MM.1S (cell line): ENCODE measurements at regions not wholly inside any gene's neighbourhood (a gene's known extent, or its start where the extent isn't known, plus 50 kb on each side); places are given as distances from the start of the nearest gene placed in this dataset.

Source experiments
- DNase-seq: peaks from one replicate; pipeline ENCODE4 v3.0.0-alpha.2; 2015
- H2AFZ ChIP-seq: fragments of 300-600 bp; sonication (generic); 2 replicates; pipeline ENCODE4 v1.6.0; 2016; ENCODE audit warnings: antibody characterized with exemption, low read length
- H3F3A ChIP-seq: fragments of 300-600 bp; sonication (generic); 2 replicates; pipeline ENCODE4 v1.6.1; 2016; ENCODE audit warnings: mild to moderate bottlenecking, antibody characterized with exemption, low read length, moderate library complexity, mixed read lengths; ENCODE audit not compliant: insufficient read depth
- H3K27ac ChIP-seq: fragments of 300-600 bp; sonication (generic); 2 replicates; pipeline ENCODE4 v1.5.1; 2016; ENCODE audit warnings: mild to moderate bottlenecking, low read length
- H3K27me3 ChIP-seq: fragments of 300-600 bp; sonication (generic); replicated peaks from 2 replicates; pipeline ENCODE4 v1.6.0; 2016; ENCODE audit warnings: low read length; ENCODE audit not compliant: insufficient read depth
- H3K36me3 ChIP-seq: fragments of 300-600 bp; sonication (generic); replicated peaks from 2 replicates; pipeline ENCODE4 v1.6.1; 2016; ENCODE audit warnings: mild to moderate bottlenecking, low read length, mixed read lengths; ENCODE audit not compliant: insufficient read depth
- H3K4me1 ChIP-seq: fragments of 300-600 bp; sonication (generic); 2 replicates; pipeline ENCODE4 v1.6.1; 2016; ENCODE audit warnings: low read length, mixed read lengths
- H3K4me2 ChIP-seq: fragments of 300-600 bp; sonication (generic); 2 replicates; pipeline ENCODE4 v1.6.0; 2016; ENCODE audit warnings: low read depth, low read length
- H3K4me3 ChIP-seq: fragments of 300-600 bp; sonication (generic); 2 replicates; pipeline ENCODE4 v1.5.1; 2016; ENCODE audit warnings: low read length, mixed read lengths
- H3K79me2 ChIP-seq: fragments of 300-600 bp; sonication (generic); 2 replicates; pipeline ENCODE4 v1.6.1; 2016; ENCODE audit warnings: mixed run types, low read length, mixed read lengths
- H3K9ac ChIP-seq: fragments of 300-600 bp; sonication (generic); 2 replicates; pipeline ENCODE4 v1.6.1; 2016; ENCODE audit warnings: low read length, mixed read lengths
- H3K9me2 ChIP-seq: fragments of 300-600 bp; sonication (generic); replicated peaks from 2 replicates; pipeline ENCODE4 v1.6.1; 2016; ENCODE audit warnings: mild to moderate bottlenecking, low read length, mixed read lengths; ENCODE audit not compliant: insufficient read depth
- H3K9me3 ChIP-seq: fragments of 300-600 bp; sonication (generic); replicated peaks from 2 replicates; pipeline ENCODE4 v1.6.1; 2016; ENCODE audit warnings: mild to moderate bottlenecking, low read length, mixed read lengths; ENCODE audit not compliant: insufficient read depth
- H4K20me1 ChIP-seq: fragments of 300-600 bp; sonication (generic); 2 replicates; pipeline ENCODE4 v1.6.1; 2016; ENCODE audit warnings: mild to moderate bottlenecking, low read length, moderate library complexity, mixed read lengths; ENCODE audit not compliant: insufficient read depth
- EZH2 ChIP-seq: fragments of 300-600 bp; sonication (generic); optimal IDR thresholded peaks from 2 replicates; pipeline ENCODE3; 2017; ENCODE audit warnings: low read depth, mild to moderate bottlenecking, antibody characterized with exemption, low read length, mixed read lengths
- EZH2phosphoT487 ChIP-seq: fragments of 300-600 bp; sonication (generic); IDR thresholded peaks from 2 replicates; pipeline ENCODE4 v1.6.1; 2018; ENCODE audit warnings: antibody characterized with exemption, low read length
- TF ChIP-seq, protein P1 (sequence below): fragments of 300-600 bp; sonication (generic); IDR thresholded peaks from 2 replicates; pipeline ENCODE4 v1.5.1; 2016; ENCODE audit warnings: antibody characterized with exemption, low read length, mixed read lengths

DNA sequence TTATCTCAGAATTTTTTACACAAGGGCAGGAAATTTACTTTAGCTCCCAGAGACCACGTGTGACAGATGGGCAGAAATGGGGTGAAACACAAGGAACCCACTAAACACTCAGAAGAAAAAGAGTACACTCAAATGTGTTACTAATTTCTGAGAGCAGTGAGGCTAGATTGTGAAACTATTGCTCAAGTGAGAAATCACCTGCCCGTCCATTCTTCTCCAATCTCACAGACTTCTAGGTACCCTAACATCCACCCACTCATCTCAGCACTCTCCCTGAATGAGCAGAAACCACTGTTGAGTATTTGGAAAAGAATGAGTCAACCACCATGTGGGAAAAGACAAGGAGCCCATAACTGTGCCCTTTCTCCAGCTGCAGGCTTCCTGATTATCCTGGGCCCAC is 293.0 kb upstream of the CDH2 start:
- DNase-seq: no peak
- Histone ChIP-seq H3K79me2 (no peaks in the 10 kb centered on the region), H4K20me1 (no peaks in the 10 kb centered on the region), H3K36me3 (no peaks in the 10 kb centered on the region), H3K4me3 (no peak overlapping the region), H3F3A (no peaks in the 10 kb centered on the region), H3K4me2 (no peak overlapping the region), H3K9me2 (no peaks in the 10 kb centered on the region), H3K9me3 (no peaks in the 10 kb centered on the region), H3K27ac (no peak overlapping the region), H3K4me1 (no peaks in the 10 kb centered on the region), H3K9ac (no peak overlapping the region), H3K27me3 (no peaks in the 10 kb centered on the region), H2AFZ (no peak overlapping the region)
- TF ChIP-seq EZH2: no peak
- TF ChIP-seq EZH2phosphoT487: no peak
- TF ChIP-seq, protein P1, sequence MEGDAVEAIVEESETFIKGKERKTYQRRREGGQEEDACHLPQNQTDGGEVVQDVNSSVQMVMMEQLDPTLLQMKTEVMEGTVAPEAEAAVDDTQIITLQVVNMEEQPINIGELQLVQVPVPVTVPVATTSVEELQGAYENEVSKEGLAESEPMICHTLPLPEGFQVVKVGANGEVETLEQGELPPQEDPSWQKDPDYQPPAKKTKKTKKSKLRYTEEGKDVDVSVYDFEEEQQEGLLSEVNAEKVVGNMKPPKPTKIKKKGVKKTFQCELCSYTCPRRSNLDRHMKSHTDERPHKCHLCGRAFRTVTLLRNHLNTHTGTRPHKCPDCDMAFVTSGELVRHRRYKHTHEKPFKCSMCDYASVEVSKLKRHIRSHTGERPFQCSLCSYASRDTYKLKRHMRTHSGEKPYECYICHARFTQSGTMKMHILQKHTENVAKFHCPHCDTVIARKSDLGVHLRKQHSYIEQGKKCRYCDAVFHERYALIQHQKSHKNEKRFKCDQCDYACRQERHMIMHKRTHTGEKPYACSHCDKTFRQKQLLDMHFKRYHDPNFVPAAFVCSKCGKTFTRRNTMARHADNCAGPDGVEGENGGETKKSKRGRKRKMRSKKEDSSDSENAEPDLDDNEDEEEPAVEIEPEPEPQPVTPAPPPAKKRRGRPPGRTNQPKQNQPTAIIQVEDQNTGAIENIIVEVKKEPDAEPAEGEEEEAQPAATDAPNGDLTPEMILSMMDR: no peak

DNA sequence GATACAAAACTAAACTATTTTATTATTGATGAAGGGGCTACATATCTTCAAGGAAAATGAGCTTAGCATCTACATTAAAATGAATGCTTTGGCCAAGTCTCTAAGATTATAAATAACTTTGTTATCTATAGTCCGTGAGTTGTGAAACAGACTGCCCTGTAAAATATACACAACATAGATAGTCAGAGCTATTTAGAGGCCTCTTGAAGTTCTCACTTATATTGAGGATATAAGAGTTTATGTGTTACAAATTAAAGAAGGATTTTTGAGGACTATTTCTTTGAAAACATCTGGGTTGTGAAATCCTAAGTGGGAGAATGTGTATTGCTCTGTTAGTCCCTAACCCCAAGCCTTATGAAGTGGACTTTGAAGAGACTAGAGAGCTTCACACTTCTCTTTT is 292.0 kb upstream of the CDH2 start:
- Histone ChIP-seq H3K27ac (no peak overlapping the region), H3K4me3 (no peak overlapping the region), H3K79me2 (no peaks in the 10 kb centered on the region), H2AFZ (no peak overlapping the region), H3K27me3 (no peaks in the 10 kb centered on the region), H3K36me3 (no peaks in the 10 kb centered on the region), H3F3A (no peaks in the 10 kb centered on the region), H4K20me1 (no peaks in the 10 kb centered on the region), H3K9ac (no peak overlapping the region), H3K9me2 (no peaks in the 10 kb centered on the region), H3K4me2 (no peak overlapping the region), H3K4me1 (no peaks in the 10 kb centered on the region), H3K9me3 (no peaks in the 10 kb centered on the region)
- TF ChIP-seq EZH2phosphoT487 (no peak), EZH2 (no peak)
- DNase-seq: no peak

DNA sequence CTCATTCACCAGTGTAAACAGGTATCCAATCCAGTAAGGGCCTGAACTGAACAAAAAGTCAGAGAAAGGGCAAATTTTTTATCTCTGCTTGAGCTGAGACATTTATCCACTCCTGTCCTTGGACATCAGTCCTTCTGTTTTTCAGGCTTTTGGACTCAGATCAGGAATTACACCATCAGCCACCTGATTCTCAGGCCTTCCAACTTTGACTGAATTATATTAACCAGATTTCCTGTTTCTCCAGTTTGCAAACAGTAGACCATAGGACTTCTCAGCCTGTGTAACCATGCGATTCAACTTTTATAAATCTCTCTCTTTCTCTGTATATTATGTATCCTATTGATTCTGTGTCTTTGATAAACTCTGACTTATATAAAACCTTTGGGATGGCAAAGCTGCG is 289.3 kb upstream of the CDH2 start:
- Histone ChIP-seq H3K9ac (no peak overlapping the region), H3K4me2 (no peak overlapping the region), H3F3A (no peaks in the 10 kb centered on the region), H3K36me3 (no peaks in the 10 kb centered on the region), H2AFZ (no peak overlapping the region), H3K9me2 (no peaks in the 10 kb centered on the region), H4K20me1 (no peaks in the 10 kb centered on the region), H3K27ac (no peak overlapping the region), H3K4me3 (no peak overlapping the region), H3K4me1 (no peaks in the 10 kb centered on the region), H3K9me3 (no peaks in the 10 kb centered on the region), H3K79me2 (no peaks in the 10 kb centered on the region), H3K27me3 (no peaks in the 10 kb centered on the region)
- TF ChIP-seq, protein P1: no peak
- no peak for TF ChIP-seq EZH2phosphoT487
- DNase-seq: no peak

DNA sequence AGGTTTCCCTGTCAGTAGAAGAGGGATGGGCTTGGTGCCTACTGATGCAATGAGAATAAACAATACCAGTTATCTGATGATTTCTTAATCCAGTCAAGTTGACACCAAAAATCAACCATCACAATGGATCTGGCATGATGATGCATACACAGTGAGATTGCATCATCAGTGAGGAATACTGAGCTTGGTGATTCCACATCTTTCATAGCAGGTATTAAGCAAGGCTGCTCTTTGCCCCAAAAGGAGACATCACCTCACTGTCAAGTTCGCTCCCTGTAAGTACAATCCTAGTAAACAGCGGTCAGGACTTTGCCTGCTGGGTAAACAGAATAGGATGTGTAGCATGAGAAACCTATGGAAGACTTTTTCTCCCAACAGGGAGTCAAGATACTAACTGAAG is 282.7 kb upstream of the CDH2 start:
- Histone ChIP-seq H3K4me3 (no peak overlapping the region), H4K20me1 (no peaks in the 10 kb centered on the region), H3K9ac (no peak overlapping the region), H3K9me3 (no peaks in the 10 kb centered on the region), H2AFZ (no peak overlapping the region), H3K36me3 (no peaks in the 10 kb centered on the region), H3K4me2 (no peak overlapping the region), H3K79me2 (no peaks in the 10 kb centered on the region), H3K4me1 (no peaks in the 10 kb centered on the region), H3K27me3 (no peaks in the 10 kb centered on the region), H3F3A (no peaks in the 10 kb centered on the region), H3K9me2 (no peaks in the 10 kb centered on the region), H3K27ac (no peak overlapping the region)
- TF ChIP-seq EZH2 (no peak), EZH2phosphoT487 (no peak)
- TF ChIP-seq, protein P1: no peak
- no peak for DNase-seq
